NAMALWA (cell line): ENCODE measurements at regions not wholly inside any gene's neighbourhood (a gene's known extent, or its start where the extent isn't known, plus 50 kb on each side); places are given as distances from the start of the nearest gene placed in this dataset.
"Not testable (repeated sequence)": the region's sequence is repeated elsewhere in the genome, so short reads cannot be mapped to it uniquely, and the experiment has no call there.

Experiments used
- DNase-seq: peaks from one replicate; pipeline ENCODE4 v3.0.0-alpha.2; 2015; ENCODE audit warnings: low spot score

- DNase-seq = no peak
Measured at GRCh38 chr1:99361406-99361805, 97.1 kb downstream of the PLPPR4 start.

- DNase-seq = no peak
Measured at GRCh38 chr1:99363531-99363930, 99.2 kb downstream of the PLPPR4 start.

- DNase-seq = no peak
Measured at GRCh38 chr1:99365141-99365540, 100.8 kb downstream of the PLPPR4 start.

GRCh38 chr1:99365545-99365944, 101.3 kb downstream of the PLPPR4 start:
- no peak for DNase-seq

GRCh38 chr1:99369154-99369553, 104.9 kb downstream of the PLPPR4 start:
- no peak for DNase-seq

- DNase-seq = no peak
Measured at GRCh38 chr1:99370476-99370875, 106.2 kb downstream of the PLPPR4 start.

- no peak for DNase-seq
Measured at GRCh38 chr1:99371413-99371812, 107.1 kb downstream of the PLPPR4 start.

- no peak for DNase-seq
Measured at GRCh38 chr1:99374109-99374508, 109.8 kb downstream of the PLPPR4 start.

- DNase-seq = not testable (repeated sequence)
Measured at GRCh38 chr1:99374693-99375092, 110.4 kb downstream of the PLPPR4 start.

- no peak for DNase-seq
Measured at GRCh38 chr1:99384021-99384420, 119.7 kb downstream of the PLPPR4 start.

- no peak for DNase-seq
Measured at GRCh38 chr1:99385852-99386251, 121.6 kb downstream of the PLPPR4 start.

GRCh38 chr1:99396389-99396788, 132.1 kb downstream of the PLPPR4 start:
- DNase-seq = no peak

GRCh38 chr1:99397029-99397428, 132.7 kb downstream of the PLPPR4 start:
- DNase-seq = no peak

- no peak for DNase-seq
Measured at GRCh38 chr1:99397863-99398262, 133.6 kb downstream of the PLPPR4 start.

GRCh38 chr1:99401556-99401955, 137.3 kb downstream of the PLPPR4 start:
- DNase-seq = not testable (repeated sequence)

GRCh38 chr1:99404399-99404798, 140.1 kb downstream of the PLPPR4 start:
- not testable (repeated sequence) for DNase-seq

- not testable (repeated sequence) for DNase-seq
Measured at GRCh38 chr1:99405325-99405724, 141.0 kb downstream of the PLPPR4 start.

GRCh38 chr1:99407018-99407417, 142.7 kb downstream of the PLPPR4 start:
- no peak for DNase-seq

- no peak for DNase-seq
Measured at GRCh38 chr1:99424087-99424486, 159.8 kb downstream of the PLPPR4 start.

- no peak for DNase-seq
Measured at GRCh38 chr1:99429754-99430153, 165.5 kb downstream of the PLPPR4 start.

GRCh38 chr1:99438656-99439230, 174.5 kb downstream of the PLPPR4 start:
- DNase-seq = no peak

- DNase-seq = no peak
Measured at GRCh38 chr1:99439433-99440075, 175.3 kb downstream of the PLPPR4 start.

GRCh38 chr1:99441299-99442095, 177.2 kb downstream of the PLPPR4 start:
- no peak for DNase-seq
